ENCODE measurements at regions not wholly inside any gene's neighbourhood (a gene's known extent, or its start where the extent isn't known, plus 50 kb on each side); places are given as distances from the start of the nearest gene placed in this dataset.

GRCh38 chr11:24286238-24286637 is 210.6 kb upstream of the LUZP2 start:
- no peak for DNase-seq
- no peak for TF ChIP-seq CTCF (IDR thresholded peaks at IDR 0.05)
- H3K4me3 ChIP-seq = no peak overlapping the region
- intact Hi-C loops (cut with DNase I; ENCODE audit: low total_unique reads) = no loop called here
- H3K36me3 ChIP-seq = no peaks in the 10 kb centered on the region
- H3K4me1 ChIP-seq = no peaks in the 10 kb centered on the region
- no peaks in the 10 kb centered on the region for H3K9me3 ChIP-seq
- no peak overlapping the region for H3K27ac ChIP-seq
- no peaks in the 10 kb centered on the region for H3K27me3 ChIP-seq

- Histone ChIP-seq H3K27me3 (no peaks in the 10 kb centered on the region), H3K4me1 (no peaks in the 10 kb centered on the region), H3K9me3 (no peaks in the 10 kb centered on the region), H3K36me3 (no peaks in the 10 kb centered on the region), H3K27ac (no peak overlapping the region), H3K4me3 (no peak overlapping the region)
- no peak for TF ChIP-seq CTCF (IDR thresholded peaks at IDR 0.05)
- intact Hi-C loops (cut with DNase I; ENCODE audit: low total_unique reads) = no loop called here
- DNase-seq = no peak
These were observed 207.6 kb upstream of the LUZP2 start for GRCh38 chr11:24289301-24289700.

GRCh38 chr11:24293964-24294363 is 202.9 kb upstream of the LUZP2 start:
- Histone ChIP-seq H3K9me3 (no peaks in the 10 kb centered on the region), H3K36me3 (no peaks in the 10 kb centered on the region), H3K27ac (no peak overlapping the region), H3K4me3 (no peak overlapping the region), H3K4me1 (peaks cover 0 to 11% (median 2%) of the 10 kb centered on the region in 4 donors), H3K27me3 (no peaks in the 10 kb centered on the region)
- TF ChIP-seq CTCF (IDR thresholded peaks at IDR 0.05) = no peak
- intact Hi-C loops (cut with DNase I; ENCODE audit: low total_unique reads) = no loop called here
- no peak for DNase-seq

- intact Hi-C loops (cut with DNase I; ENCODE audit: low total_unique reads) = no loop called here
- TF ChIP-seq CTCF (IDR thresholded peaks at IDR 0.05) = no peak
- Histone ChIP-seq H3K4me1 (peaks cover 0 to 11% (median 2%) of the 10 kb centered on the region in 4 donors), H3K27me3 (no peaks in the 10 kb centered on the region), H3K9me3 (no peaks in the 10 kb centered on the region), H3K27ac (no peak overlapping the region), H3K4me3 (no peak overlapping the region), H3K36me3 (no peaks in the 10 kb centered on the region)
- no peak for DNase-seq
These were observed 201.5 kb upstream of the LUZP2 start for GRCh38 chr11:24295360-24295759.

- TF ChIP-seq CTCF (IDR thresholded peaks at IDR 0.05) = no peak
- H3K4me1 ChIP-seq = peaks cover 0 to 11% (median 2%) of the 10 kb centered on the region in 4 donors
- H3K27me3 ChIP-seq = no peaks in the 10 kb centered on the region
- intact Hi-C loops (cut with DNase I; ENCODE audit: low total_unique reads) = no loop called here
- H3K4me3 ChIP-seq = no peak overlapping the region
- H3K36me3 ChIP-seq = no peaks in the 10 kb centered on the region
- no peak for DNase-seq
- H3K9me3 ChIP-seq = no peaks in the 10 kb centered on the region
- no peak overlapping the region for H3K27ac ChIP-seq
These were observed 199.4 kb upstream of the LUZP2 start for GRCh38 chr11:24297461-24297860.

GRCh38 chr11:24298146-24298545 is 198.7 kb upstream of the LUZP2 start:
- DNase-seq = no peak
- H3K36me3 ChIP-seq = no peaks in the 10 kb centered on the region
- no peaks in the 10 kb centered on the region for H3K9me3 ChIP-seq
- peaks cover 0 to 11% (median 2%) of the 10 kb centered on the region in 4 donors for H3K4me1 ChIP-seq
- intact Hi-C loops (cut with DNase I; ENCODE audit: low total_unique reads) = no loop called here
- no peak overlapping the region for H3K27ac ChIP-seq
- H3K4me3 ChIP-seq = no peak overlapping the region
- no peaks in the 10 kb centered on the region for H3K27me3 ChIP-seq
- TF ChIP-seq CTCF (IDR thresholded peaks at IDR 0.05) = no peak

Measured in tibial artery (tissue), 4 donors.